ENCODE measurements at regions not wholly inside any gene's neighbourhood (a gene's known extent, or its start where the extent isn't known, plus 50 kb on each side); places are given as distances from the start of the nearest gene placed in this dataset.
"Not testable (repeated sequence)": the region's sequence is repeated elsewhere in the genome, so short reads cannot be mapped to it uniquely, and the experiment has no call there.

GRCh38 chr21:27928534-27929115, 961.7 kb upstream of the ADAMTS5 start:
- not testable (repeated sequence) for TF ChIP-seq CTCF, POLR2A, EP300, POLR2AphosphoS5 (IDR thresholded peaks at IDR 0.05)
